ENCODE measurements at regions not wholly inside any gene's neighbourhood (a gene's known extent, or its start where the extent isn't known, plus 50 kb on each side); places are given as distances from the start of the nearest gene placed in this dataset.

- H3K4me3 ChIP-seq (ENCODE audit: low read length), result no peak overlapping the region
- no peak for DNase-seq (ENCODE audit: low read depth)
- TF ChIP-seq, protein P1, sequence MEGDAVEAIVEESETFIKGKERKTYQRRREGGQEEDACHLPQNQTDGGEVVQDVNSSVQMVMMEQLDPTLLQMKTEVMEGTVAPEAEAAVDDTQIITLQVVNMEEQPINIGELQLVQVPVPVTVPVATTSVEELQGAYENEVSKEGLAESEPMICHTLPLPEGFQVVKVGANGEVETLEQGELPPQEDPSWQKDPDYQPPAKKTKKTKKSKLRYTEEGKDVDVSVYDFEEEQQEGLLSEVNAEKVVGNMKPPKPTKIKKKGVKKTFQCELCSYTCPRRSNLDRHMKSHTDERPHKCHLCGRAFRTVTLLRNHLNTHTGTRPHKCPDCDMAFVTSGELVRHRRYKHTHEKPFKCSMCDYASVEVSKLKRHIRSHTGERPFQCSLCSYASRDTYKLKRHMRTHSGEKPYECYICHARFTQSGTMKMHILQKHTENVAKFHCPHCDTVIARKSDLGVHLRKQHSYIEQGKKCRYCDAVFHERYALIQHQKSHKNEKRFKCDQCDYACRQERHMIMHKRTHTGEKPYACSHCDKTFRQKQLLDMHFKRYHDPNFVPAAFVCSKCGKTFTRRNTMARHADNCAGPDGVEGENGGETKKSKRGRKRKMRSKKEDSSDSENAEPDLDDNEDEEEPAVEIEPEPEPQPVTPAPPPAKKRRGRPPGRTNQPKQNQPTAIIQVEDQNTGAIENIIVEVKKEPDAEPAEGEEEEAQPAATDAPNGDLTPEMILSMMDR (IDR thresholded peaks at IDR 0.05; ENCODE audit: insufficient read depth, low read depth, low read length, missing control alignments), result no peak
Measured at GRCh38 chr12:124207049-124207448, 87.8 kb upstream of the RFLNA start.

DNA sequence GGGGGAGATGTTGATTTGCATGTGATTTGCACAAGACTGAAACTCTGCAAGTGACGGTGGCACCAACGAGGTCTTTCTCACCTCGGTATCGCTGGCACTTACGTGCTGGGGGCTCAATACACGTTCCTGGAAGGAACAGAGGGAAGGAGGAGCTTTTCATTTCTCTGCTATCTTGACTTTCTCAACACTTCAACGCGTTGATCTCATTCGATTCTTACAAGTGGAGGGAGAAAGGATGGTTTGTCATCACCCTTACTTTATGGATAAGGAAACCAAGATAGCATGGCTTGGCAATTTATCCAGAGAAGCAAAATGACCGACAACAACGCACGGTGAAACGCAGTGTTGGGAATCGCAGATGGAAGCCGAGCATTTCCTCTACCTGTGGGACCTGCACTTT, 87.3 kb upstream of the RFLNA start:
- H3K4me3 ChIP-seq (ENCODE audit: low read length), result no peak overlapping the region
- no peak for DNase-seq (ENCODE audit: low read depth)
- TF ChIP-seq, protein P1 (IDR thresholded peaks at IDR 0.05; ENCODE audit: insufficient read depth, low read depth, low read length, missing control alignments), result no peak

- no peak overlapping the region for H3K4me3 ChIP-seq (ENCODE audit: low read length)
- DNase-seq (ENCODE audit: low read depth), result no peak
- TF ChIP-seq, protein P1 (IDR thresholded peaks at IDR 0.05; ENCODE audit: insufficient read depth, low read depth, low read length, missing control alignments), result no peak
Measured at GRCh38 chr12:124208489-124208888, 86.4 kb upstream of the RFLNA start.

- TF ChIP-seq, protein P1 (IDR thresholded peaks at IDR 0.05; ENCODE audit: insufficient read depth, low read depth, low read length, missing control alignments), result no peak
Measured at GRCh38 chr12:124210991-124211577, 83.8 kb upstream of the RFLNA start.

GRCh38 chr12:124211753-124212152, 83.1 kb upstream of the RFLNA start:
- TF ChIP-seq, protein P1 (IDR thresholded peaks at IDR 0.05; ENCODE audit: insufficient read depth, low read depth, low read length, missing control alignments), result no peak
- no peak overlapping the region for H3K4me3 ChIP-seq (ENCODE audit: low read length)
- no peak for DNase-seq (ENCODE audit: low read depth)

More at GRCh38 chr12:124210991-124211577, 83.8 kb upstream of the RFLNA start:
- H3K4me3 ChIP-seq (ENCODE audit: low read length), result no peak overlapping the region
- DNase-seq (ENCODE audit: low read depth), result no peak

DNA sequence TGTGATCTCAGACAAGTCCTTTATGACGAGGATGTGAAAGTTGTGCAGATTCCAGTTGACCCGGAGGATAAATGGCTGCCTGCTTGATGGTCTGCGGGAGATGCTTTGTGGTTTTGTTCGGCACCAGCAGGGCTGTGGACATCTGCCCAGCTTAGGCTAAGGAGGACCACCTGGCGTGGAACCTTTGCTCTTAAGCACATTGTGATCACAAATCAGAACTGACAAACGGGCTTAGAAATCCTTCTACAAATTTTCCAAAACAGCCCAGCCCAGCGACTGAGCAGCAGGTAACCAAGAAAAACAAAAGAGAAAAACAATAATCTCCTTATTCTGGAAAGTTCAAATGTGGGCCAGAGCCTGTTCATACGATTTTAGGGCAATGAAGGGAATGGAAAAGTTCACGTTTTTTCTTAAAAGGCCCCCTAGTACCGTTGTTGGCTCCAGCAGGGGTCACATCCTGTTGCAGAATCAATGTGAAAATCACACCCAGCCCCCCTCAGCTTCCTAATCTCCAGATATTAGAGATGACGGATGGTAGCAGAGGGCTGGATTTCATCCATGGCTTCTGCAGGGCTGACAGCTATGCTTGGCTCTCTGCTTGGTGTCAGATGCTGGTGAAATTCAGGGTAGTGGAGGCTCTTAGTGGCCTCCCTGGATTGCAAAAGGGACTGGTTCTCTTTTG, 81.1 kb upstream of the RFLNA start:
- H3K4me3 ChIP-seq (ENCODE audit: low read length), result no peak overlapping the region
- no peak for DNase-seq (ENCODE audit: low read depth)
- TF ChIP-seq, protein P1 (IDR thresholded peaks at IDR 0.05; ENCODE audit: insufficient read depth, low read depth, low read length, missing control alignments), result no peak

DNA sequence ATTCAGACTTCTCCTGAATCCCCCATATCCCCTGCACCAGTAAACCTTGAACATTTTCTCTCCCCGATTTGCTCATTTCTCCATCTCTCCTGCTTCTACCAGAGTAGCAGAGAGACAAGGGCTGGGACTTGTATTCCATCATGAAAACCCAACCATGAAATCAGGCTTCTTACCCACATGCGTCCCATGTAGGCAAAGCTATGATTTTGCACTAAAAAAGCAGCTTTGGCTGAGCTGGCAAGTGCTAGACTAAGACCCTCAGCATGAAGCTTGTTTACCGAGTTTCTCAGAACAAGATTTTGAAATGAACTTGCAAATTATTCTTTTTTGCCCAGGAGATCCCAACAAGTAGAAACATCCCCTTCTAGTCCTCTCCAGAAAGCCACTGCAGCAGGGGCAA, 80.3 kb upstream of the RFLNA start:
- TF ChIP-seq, protein P1 (IDR thresholded peaks at IDR 0.05; ENCODE audit: insufficient read depth, low read depth, low read length, missing control alignments), result no peak
- no peak overlapping the region for H3K4me3 ChIP-seq (ENCODE audit: low read length)
- DNase-seq (ENCODE audit: low read depth), result no peak
